HepG2 (cell line): ENCODE measurements at regions not wholly inside any gene's neighbourhood (a gene's known extent, or its start where the extent isn't known, plus 50 kb on each side); places are given as distances from the start of the nearest gene placed in this dataset.

Experiments used
- ATAC-seq: fragments of 200-7000 bp; cut with Tn5 transposase; 3 replicates; pipeline ENCODE4 v1.9.1; 2020; ENCODE audit warnings: mild to moderate bottlenecking, moderate library complexity
- BruUV-seq: library from RNA; stranded (reverse); fragments of 400-500 nt; replicated peaks from 2 replicates; lab custom pipeline; 2021; lab: Mats Ljungman, UMichigan
- CTCF ChIA-PET: fragments of 300-600 bp; formaldehyde crosslinking; extraction: SDS; loops from one replicate; lab custom pipeline; 2021; ENCODE audit warnings: low total read pairs, inconsistent platforms, low intra/inter-chr PET ratio; lab: Yijun Ruan, JAX
- POLR2A ChIA-PET: fragments of 350-600 bp; sonication (Branson Sonifier 250); formaldehyde crosslinking; loops from one replicate; lab custom pipeline; 2020; ENCODE audit warnings: antibody characterized with exemption, inconsistent platforms; lab: Yijun Ruan, JAX
- DNase-seq: peaks from one replicate; pipeline ENCODE4 v3.0.0-alpha.2; 2015; ENCODE audit warnings: low spot score
- FAIRE-seq: peaks from 3 replicates; lab custom pipeline; 2011; peaks lifted over from hg19 to GRCh38; lab: Jason Lieb, UNC
- H2AFZ ChIP-seq: one replicate; pipeline ENCODE4 v1.6.1; 2011; ENCODE audit warnings: low read length, inconsistent platforms
- H3K27ac ChIP-seq: fragments of 300-600 bp; 3 replicates; pipeline ENCODE4 v1.8.0; 2011; ENCODE audit warnings: mixed run types, mild to moderate bottlenecking, mixed read lengths, low read length, inconsistent platforms; ENCODE audit not compliant: insufficient read depth; ENCODE audit errors: extremely low read length
- H3K27me3 ChIP-seq, 2 experiments: fragments of 200-600 bp in 1 of 2; 2 replicates in 1 of 2; 3 replicates in 1 of 2; pipeline versions ENCODE4 v1.6.0 to v1.8.0; 2011; ENCODE audit warnings: low read length in 2 of 2, mild to moderate bottlenecking in 2 of 2, moderate library complexity in 2 of 2, inconsistent platforms in 1 of 2; ENCODE audit not compliant: insufficient read depth in 2 of 2, control insufficient read depth in 1 of 2
- H3K36me3 ChIP-seq, 2 experiments: fragments of 200-600 bp in 1 of 2; replicated peaks in 1 of 2; 2 replicates in 1 of 2; 3 replicates in 1 of 2; pipeline versions ENCODE4 v1.5.1 to v1.8.0; 2011; ENCODE audit warnings: low read length in 2 of 2, inconsistent platforms in 1 of 2; ENCODE audit not compliant: insufficient read depth in 2 of 2, control insufficient read depth in 1 of 2
- H3K4me1 ChIP-seq: 2 replicates; pipeline ENCODE4 v1.5.1; 2012; ENCODE audit warnings: low read length, inconsistent platforms; ENCODE audit not compliant: insufficient read depth
- H3K4me2 ChIP-seq: 2 replicates; pipeline ENCODE4 v1.6.0; 2011; ENCODE audit warnings: low read depth, low read length, inconsistent platforms
- H3K4me3 ChIP-seq, 3 experiments: fragments of 200-600 bp in 1 of 3; sonication (generic), shearing (Covaris generic) in 1 of 3; replicated peaks in 1 of 3; 2 replicates each; pipeline ENCODE4 v1.5.1; 2011 to 2016; ENCODE audit warnings: low read length in 3 of 3, inconsistent platforms in 2 of 3, low read depth in 2 of 3, mild to moderate bottlenecking in 2 of 3, control low read depth in 1 of 3, mixed read lengths in 1 of 3; ENCODE audit not compliant: insufficient read depth in 1 of 3
- H3K79me2 ChIP-seq: one replicate; pipeline ENCODE4 v1.6.1; 2011; ENCODE audit warnings: low read length, inconsistent platforms; ENCODE audit not compliant: insufficient read depth
- H3K9ac ChIP-seq: 2 replicates; pipeline ENCODE4 v1.6.0; 2011; ENCODE audit warnings: mild to moderate bottlenecking, low read depth, low read length, inconsistent platforms; ENCODE audit not compliant: insufficient read depth
- H3K9me3 ChIP-seq: 2 replicates; pipeline ENCODE4 v1.5.1; 2012; ENCODE audit warnings: mild to moderate bottlenecking, low read length
- H4K20me1 ChIP-seq: 2 replicates; pipeline ENCODE4 v1.6.0; 2011; ENCODE audit warnings: inconsistent platforms, mild to moderate bottlenecking, low read length, moderate library complexity; ENCODE audit not compliant: insufficient read depth
- AGO2 ChIP-seq: fragments of 200-400 bp; formaldehyde crosslinking; optimal IDR thresholded peaks from 2 replicates; pipeline ENCODE3; 2017; ENCODE audit warnings: mild to moderate bottlenecking, low read depth, low read length, moderate library complexity
- E2F5 ChIP-seq: sonication (generic); formaldehyde crosslinking; conservative IDR thresholded peaks from 2 replicates; pipeline ENCODE4 v1.4.0; 2020; ENCODE audit warnings: missing genetic modification reagents
- HDAC1 ChIP-seq: sonication (generic); formaldehyde crosslinking; IDR thresholded peaks from 2 replicates; pipeline ENCODE4 v1.5.1; 2020; ENCODE audit warnings: mild to moderate bottlenecking, missing genetic modification reagents
- SNAPC5 ChIP-seq: sonication (generic); formaldehyde crosslinking; IDR thresholded peaks from 2 replicates; pipeline ENCODE4 v1.8.1; 2023; ENCODE audit warnings: mild to moderate bottlenecking, missing genetic modification reagents, borderline replicate concordance
- TEAD2 ChIP-seq: sonication (generic); formaldehyde crosslinking; IDR thresholded peaks from 2 replicates; pipeline ENCODE4 v1.9.0; 2021; ENCODE audit warnings: missing genetic modification reagents
- ZBTB43 ChIP-seq: sonication (generic); formaldehyde crosslinking; conservative IDR thresholded peaks from 2 replicates; pipeline ENCODE4 v1.4.0; 2020; ENCODE audit warnings: missing genetic modification reagents
- ZNF276 ChIP-seq: sonication (generic); formaldehyde crosslinking; IDR thresholded peaks from 2 replicates; pipeline ENCODE4 v1.4.0; 2020; ENCODE audit warnings: mild to moderate bottlenecking, low read depth, missing genetic modification reagents
- ZNF503 ChIP-seq: sonication (generic); formaldehyde crosslinking; IDR thresholded peaks from 2 replicates; pipeline ENCODE4 v1.4.0; 2020; ENCODE audit warnings: missing genetic modification reagents
- ZNF709 ChIP-seq: sonication (generic); formaldehyde crosslinking; IDR thresholded peaks from 2 replicates; pipeline ENCODE4 v1.5.0; 2020; ENCODE audit warnings: mild to moderate bottlenecking, missing genetic modification reagents
- ZUFSP ChIP-seq: sonication (generic); formaldehyde crosslinking; IDR thresholded peaks from 2 replicates; pipeline ENCODE4 v1.9.0; 2021; ENCODE audit warnings: missing genetic modification reagents, mild to moderate bottlenecking, borderline replicate concordance
- WGBS: methylation state at CpG from one replicate; pipeline ENCODE4 v1.1.6; 2017; ENCODE audit warnings: low lambda C conversion rate; 5-methylcytosine and 5-hydroxymethylcytosine counted together
- in situ Hi-C: cut with HindIII; loops from 2 replicates; pipeline ENCODE4 v1.10.0; 2017; ENCODE audit warnings: low pct_unique_long_range_greater_than_20kb; ENCODE audit not compliant: extremely low pct_ligation_motif_present
- intact Hi-C: fragments of 100-400 bp; cut with micrococcal nuclease; formaldehyde crosslinking; loops from one replicate; pipeline ENCODE4 v1.10.0; 2022; ENCODE audit not compliant: unreplicated experiment

GRCh38 chr5:51651476-51651875, 268.2 kb downstream of the ISL1 start:
- FAIRE-seq (no peak), ATAC-seq (no peak), DNase-seq (no peak)
- H2AFZ ChIP-seq = no peak overlapping the region
- 0% methylated on average over 2 of the region's 2 CpGs for WGBS
- TF ChIP-seq HDAC1 (CRISPR knock-in tag) = no peak
- no peak for TF ChIP-seq ZNF503 (CRISPR knock-in tag)
- no peak for TF ChIP-seq AGO2
- TF ChIP-seq ZNF709 = no peak
- no peak for TF ChIP-seq ZNF276 (CRISPR knock-in tag)
- no peak for TF ChIP-seq TEAD2
- TF ChIP-seq SNAPC5 (CRISPR knock-in tag) = no peak
- TF ChIP-seq E2F5 (CRISPR knock-in tag) = no peak
- TF ChIP-seq ZUFSP = no peak
- no peak for TF ChIP-seq ZBTB43 (CRISPR knock-in tag)
- no peak overlapping the region for H3K9ac ChIP-seq
- no peak overlapping the region for H3K4me3 ChIP-seq
- no TSS peak for BruUV-seq
- H3K27ac ChIP-seq = no peak overlapping the region
- no peaks in the 10 kb centered on the region for H3K4me1 ChIP-seq
- in situ Hi-C loops (no loop called here), intact Hi-C loops (no loop called here)
- no peaks in the 10 kb centered on the region for H3K27me3 ChIP-seq
- ChIA-PET CTCF (no interaction called here), POLR2A (no interaction called here)
- H4K20me1 ChIP-seq = no peaks in the 10 kb centered on the region
- no peaks in the 10 kb centered on the region for H3K36me3 ChIP-seq
- no peak overlapping the region for H3K4me2 ChIP-seq
- no peaks in the 10 kb centered on the region for H3K9me3 ChIP-seq
- H3K79me2 ChIP-seq = no peaks in the 10 kb centered on the region
